ENCODE measurements at regions not wholly inside any gene's neighbourhood (a gene's known extent, or its start where the extent isn't known, plus 50 kb on each side); places are given as distances from the start of the nearest gene placed in this dataset.

DNA sequence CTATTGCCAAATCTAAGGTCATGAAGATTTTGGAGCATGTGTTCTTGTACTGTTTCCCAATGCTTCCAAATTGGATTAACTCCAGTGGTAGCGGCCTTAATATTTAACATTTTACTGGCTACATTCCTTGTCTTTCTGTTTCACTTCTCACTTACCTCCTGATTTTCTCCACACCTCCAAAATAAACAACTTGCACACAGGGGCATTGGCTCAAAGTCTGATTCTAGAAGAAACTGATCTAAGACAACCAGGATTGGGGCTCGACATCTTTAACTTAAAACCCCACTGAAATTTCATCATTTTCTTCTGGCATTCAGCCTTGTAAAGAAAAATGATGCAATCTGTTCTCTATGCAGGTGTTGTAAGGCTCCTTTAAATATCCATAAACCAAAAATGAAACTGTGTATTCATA, 557.9 kb upstream of the ID4 start:
- H3K9ac ChIP-seq (ENCODE audit: insufficient read depth in 1 of 2, low read depth in 2 of 2, low read length in 2 of 2): no peak overlapping the region
- DNase-seq (ENCODE audit: extremely low read depth in 1 of 4, low spot score in 3 of 4): no peak
- H3K4me3 ChIP-seq: no peak overlapping the region
- FAIRE-seq: no peak
- H3K79me2 ChIP-seq (ENCODE audit: control insufficient read depth, insufficient read depth, low read length): no peaks in the 10 kb centered on the region
- H3K9me3 ChIP-seq (replicated peaks; ENCODE audit: control insufficient read depth, insufficient read depth, low read depth, low read length): no peaks in the 10 kb centered on the region
- 0% methylated on average over 2 of the region's 2 CpGs for WGBS (ENCODE audit: insufficient coverage, low coverage, missing lambda C conversion rate)
- intact Hi-C loops (cut with micrococcal nuclease): no loop called here
- H3K4me1 ChIP-seq (replicated peaks in 1 of 2; ENCODE audit: control insufficient read depth in 2 of 2, insufficient read depth in 2 of 2, low read length in 2 of 2): no peaks in the 10 kb centered on the region
- no peaks in the 10 kb centered on the region for H4K20me1 ChIP-seq (replicated peaks; ENCODE audit: control insufficient read depth, insufficient read depth, low read length)
- ChIA-PET CTCF (ENCODE audit: low intra/inter-chr PET ratio) (no interaction called here), POLR2A (no interaction called here)
- H3K36me3 ChIP-seq (ENCODE audit: control insufficient read depth, insufficient read depth, low read length): no peaks in the 10 kb centered on the region
- H2AFZ ChIP-seq (ENCODE audit: low read depth, low read length): no peak overlapping the region
- H3K4me2 ChIP-seq (ENCODE audit: insufficient read depth, low read length): no peak overlapping the region
- in situ Hi-C loops (cut with MboI): no loop called here
- no peak for ATAC-seq
- no peaks in the 10 kb centered on the region for H3K27me3 ChIP-seq (ENCODE audit: control insufficient read depth in 2 of 2, insufficient read depth in 2 of 2, low read length in 2 of 2)
- H3K9me1 ChIP-seq (ENCODE audit: control insufficient read depth, insufficient read depth, low read length): no peaks in the 10 kb centered on the region
- BruUV-seq (replicated peaks): no TSS peak
- TF ChIP-seq CEBPG (CRISPR knock-in tag; IDR thresholded peaks at IDR 0.05) (no peak), CEBPG (tag; conservative IDR thresholded peaks at IDR 0.05 in 1 of 2, IDR thresholded peaks at IDR 0.05 in 1 of 2) (peak in 1 of 2 experiments; percentile 81; a peak in 3 of 4 replicates)
- TF ChIP-seq, protein P1, sequence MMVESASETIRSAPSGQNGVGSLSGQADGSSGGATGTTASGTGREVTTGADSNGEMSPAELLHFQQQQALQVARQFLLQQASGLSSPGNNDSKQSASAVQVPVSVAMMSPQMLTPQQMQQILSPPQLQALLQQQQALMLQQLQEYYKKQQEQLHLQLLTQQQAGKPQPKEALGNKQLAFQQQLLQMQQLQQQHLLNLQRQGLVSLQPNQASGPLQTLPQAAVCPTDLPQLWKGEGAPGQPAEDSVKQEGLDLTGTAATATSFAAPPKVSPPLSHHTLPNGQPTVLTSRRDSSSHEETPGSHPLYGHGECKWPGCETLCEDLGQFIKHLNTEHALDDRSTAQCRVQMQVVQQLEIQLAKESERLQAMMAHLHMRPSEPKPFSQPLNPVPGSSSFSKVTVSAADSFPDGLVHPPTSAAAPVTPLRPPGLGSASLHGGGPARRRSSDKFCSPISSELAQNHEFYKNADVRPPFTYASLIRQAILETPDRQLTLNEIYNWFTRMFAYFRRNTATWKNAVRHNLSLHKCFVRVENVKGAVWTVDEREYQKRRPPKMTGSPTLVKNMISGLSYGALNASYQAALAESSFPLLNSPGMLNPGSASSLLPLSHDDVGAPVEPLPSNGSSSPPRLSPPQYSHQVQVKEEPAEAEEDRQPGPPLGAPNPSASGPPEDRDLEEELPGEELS (CRISPR knock-in tag; IDR thresholded peaks at IDR 0.05; ENCODE audit: borderline replicate concordance): no peak
- H3K27ac ChIP-seq (ENCODE audit: extremely low read depth, low read depth, low read length): no peak overlapping the region

DNA sequence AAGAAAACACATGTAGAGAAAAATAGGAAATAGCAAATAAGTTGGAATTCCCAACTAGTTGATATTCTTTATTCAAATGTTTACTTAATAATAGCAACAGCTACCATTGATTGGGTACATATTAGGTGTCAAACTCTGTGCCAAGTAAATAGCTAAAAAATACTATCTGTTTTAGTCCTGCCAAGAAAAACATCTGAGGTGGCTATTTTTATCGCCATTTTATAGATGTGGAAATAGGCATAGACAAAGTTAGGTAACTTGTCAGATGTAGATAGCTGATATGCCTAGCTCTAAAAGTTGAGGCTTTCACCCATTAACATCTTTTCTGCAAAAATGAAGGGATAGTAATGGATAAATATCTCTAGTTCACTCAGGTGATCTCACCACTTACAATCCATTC, 549.2 kb upstream of the ID4 start:
- no peak for ATAC-seq
- ChIA-PET POLR2A (no interaction called here), CTCF (ENCODE audit: low intra/inter-chr PET ratio) (no interaction called here)
- Histone ChIP-seq H3K27ac (ENCODE audit: extremely low read depth, low read depth, low read length) (no peak overlapping the region), H3K36me3 (ENCODE audit: control insufficient read depth, insufficient read depth, low read length) (no peaks in the 10 kb centered on the region), H3K9me1 (ENCODE audit: control insufficient read depth, insufficient read depth, low read length) (no peaks in the 10 kb centered on the region), H3K27me3 (ENCODE audit: control insufficient read depth in 2 of 2, insufficient read depth in 2 of 2, low read length in 2 of 2) (no peaks in the 10 kb centered on the region), H3K9me3 (replicated peaks; ENCODE audit: control insufficient read depth, insufficient read depth, low read depth, low read length) (no peaks in the 10 kb centered on the region; the same call in 1 of the 2 replicates), H3K4me3 (no peak overlapping the region), H2AFZ (ENCODE audit: low read depth, low read length) (no peak overlapping the region), H3K9ac (ENCODE audit: insufficient read depth in 1 of 2, low read depth in 2 of 2, low read length in 2 of 2) (no peak overlapping the region), H3K4me2 (ENCODE audit: insufficient read depth, low read length) (no peak overlapping the region), H3K4me1 (replicated peaks in 1 of 2; ENCODE audit: control insufficient read depth in 2 of 2, insufficient read depth in 2 of 2, low read length in 2 of 2) (no peaks in the 10 kb centered on the region), H4K20me1 (replicated peaks; ENCODE audit: control insufficient read depth, insufficient read depth, low read length) (no peaks in the 10 kb centered on the region), H3K79me2 (ENCODE audit: control insufficient read depth, insufficient read depth, low read length) (no peaks in the 10 kb centered on the region)
- WGBS (ENCODE audit: insufficient coverage, low coverage, missing lambda C conversion rate): 0% methylated on average over 1 of the region's 1 CpG
- no peak for DNase-seq (ENCODE audit: extremely low read depth in 1 of 4, low spot score in 3 of 4)
- no peak for FAIRE-seq
- BruUV-seq (replicated peaks): no TSS peak
- intact Hi-C loops (cut with micrococcal nuclease): no loop called here
- in situ Hi-C loops (cut with MboI): no loop called here
- TF ChIP-seq MED1 (CRISPR knock-in tag; IDR thresholded peaks at IDR 0.05; ENCODE audit: borderline replicate concordance): no peak
- TF ChIP-seq NELFE (IDR thresholded peaks at IDR 0.05; ENCODE audit: insufficient read depth, insufficient read length): no peak
- no peak for TF ChIP-seq MAZ (CRISPR knock-in tag; conservative IDR thresholded peaks at IDR 0.05 in 1 of 2, IDR thresholded peaks at IDR 0.05 in 1 of 2)
